HepG2 (cell line): ENCODE measurements at regions not wholly inside any gene's neighbourhood (a gene's known extent, or its start where the extent isn't known, plus 50 kb on each side); places are given as distances from the start of the nearest gene placed in this dataset.

Experiments used
- HMGXB3 ChIP-seq: sonication (generic); formaldehyde crosslinking; IDR thresholded peaks from 2 replicates; pipeline ENCODE4 v1.4.0; 2020; ENCODE audit warnings: missing genetic modification reagents, borderline replicate concordance
- KLF13 ChIP-seq: sonication (generic); formaldehyde crosslinking; IDR thresholded peaks from 2 replicates; pipeline ENCODE4 v1.4.0; 2020; ENCODE audit warnings: mild to moderate bottlenecking, missing genetic modification reagents
- LCORL ChIP-seq, 2 experiments: fragments of 450-650 bp in 1 of 2; sonication (generic) in 1 of 2; formaldehyde crosslinking in 1 of 2; IDR thresholded peaks; 2 replicates each; pipeline versions ENCODE4 v1.5.0 to v1.6.1; 2017 to 2020; ENCODE audit warnings: antibody characterized with exemption in 1 of 2, missing genetic modification reagents in 1 of 2
- PPARG ChIP-seq: conservative IDR thresholded peaks from 2 replicates; pipeline ENCODE4 v1.6.1; 2016; ENCODE audit warnings: missing biosample characterization, missing genetic modification reagents
- PTBP1 ChIP-seq: fragments of 200-400 bp; formaldehyde crosslinking; IDR thresholded peaks from 2 replicates; pipeline ENCODE4 v1.6.1; 2018; ENCODE audit warnings: low read length, low read depth; ENCODE audit not compliant: poor library complexity, severe bottlenecking
- RBM22 ChIP-seq: fragments of 200-400 bp; formaldehyde crosslinking; optimal IDR thresholded peaks from 2 replicates; pipeline ENCODE3; 2017; ENCODE audit warnings: mild to moderate bottlenecking, low read length, moderate library complexity
- REL ChIP-seq: sonication (generic); formaldehyde crosslinking; conservative IDR thresholded peaks from 2 replicates; pipeline ENCODE4 v1.8.0; 2022; ENCODE audit warnings: mild to moderate bottlenecking, missing genetic modification reagents, moderate library complexity
- SNAI1 ChIP-seq: sonication (generic); formaldehyde crosslinking; IDR thresholded peaks from 2 replicates; pipeline ENCODE4 v1.5.0; 2020; ENCODE audit warnings: mild to moderate bottlenecking, missing genetic modification reagents, borderline replicate concordance
- TCF12 ChIP-seq, 2 experiments: fragments of 450-650 bp in 1 of 2; sonication (generic) in 1 of 2; formaldehyde crosslinking in 1 of 2; IDR thresholded peaks; 2 replicates each; pipeline versions ENCODE4 v1.6.1 to v1.8.0; 2017 to 2022; ENCODE audit warnings: antibody characterized with exemption in 1 of 2, mild to moderate bottlenecking in 1 of 2, missing genetic modification reagents in 1 of 2, moderate library complexity in 1 of 2
- ZMYM2 ChIP-seq: sonication (generic); formaldehyde crosslinking; IDR thresholded peaks from 2 replicates; pipeline ENCODE4 v1.8.0; 2022; ENCODE audit warnings: mild to moderate bottlenecking, missing genetic modification reagents
- ZNF136 ChIP-seq: sonication (generic); formaldehyde crosslinking; IDR thresholded peaks from 2 replicates; pipeline ENCODE4 v1.8.1; 2022; ENCODE audit warnings: low read depth, mild to moderate bottlenecking, moderate library complexity, missing genetic modification reagents
- ZNF224 ChIP-seq: sonication (generic); formaldehyde crosslinking; IDR thresholded peaks from 2 replicates; pipeline ENCODE4 v1.5.0; 2020; ENCODE audit warnings: mild to moderate bottlenecking, missing genetic modification reagents
- ZNF382 ChIP-seq: sonication (generic); formaldehyde crosslinking; IDR thresholded peaks from 2 replicates; pipeline ENCODE4 v1.5.0; 2020; ENCODE audit warnings: missing genetic modification reagents, mild to moderate bottlenecking, borderline replicate concordance
- ZNF460 ChIP-seq: sonication (generic); formaldehyde crosslinking; IDR thresholded peaks from 2 replicates; pipeline ENCODE4 v1.5.1; 2020; ENCODE audit warnings: missing genetic modification reagents, mild to moderate bottlenecking, borderline replicate concordance
- TF ChIP-seq, protein P1 (sequence below): sonication (generic); formaldehyde crosslinking; IDR thresholded peaks from 2 replicates; pipeline ENCODE4 v1.4.0; 2020; ENCODE audit warnings: mild to moderate bottlenecking, missing genetic modification reagents
- TF ChIP-seq, protein P2 (sequence below): sonication (generic); formaldehyde crosslinking; IDR thresholded peaks from 2 replicates; pipeline ENCODE4 v1.9.0; 2022; ENCODE audit warnings: low read depth, missing genetic modification reagents
- TF ChIP-seq, protein P3 (sequence below): IDR thresholded peaks from 2 replicates; pipeline ENCODE4 v1.6.1; 2016; ENCODE audit warnings: mild to moderate bottlenecking
- TF ChIP-seq, protein P4 (sequence below): IDR thresholded peaks from 2 replicates; pipeline ENCODE4 v1.6.1; 2016; ENCODE audit warnings: missing compliant biosample characterization, missing genetic modification reagents, borderline replicate concordance
- TF ChIP-seq, protein P5 (sequence below): sonication (generic); formaldehyde crosslinking; IDR thresholded peaks from 2 replicates; pipeline ENCODE4 v1.9.0; 2021; ENCODE audit warnings: missing genetic modification reagents, mild to moderate bottlenecking, borderline replicate concordance

GRCh38 chr12:46664761-46665287 lies 161.0 kb downstream of the SLC38A4 start (continued):
- TF ChIP-seq LCORL (IDR thresholded peaks at IDR 0.05) (no peak), LCORL (CRISPR knock-in tag; IDR thresholded peaks at IDR 0.05) (0 out of 2 replicates have a peak, but pooled peaks have one; percentile 26), REL (CRISPR knock-in tag) (no peak), TCF12 (IDR thresholded peaks at IDR 0.05) (no peak), TCF12 (CRISPR knock-in tag; IDR thresholded peaks at IDR 0.05) (no peak), RBM22 (no peak), ZNF460 (CRISPR knock-in tag) (no peak), HMGXB3 (CRISPR knock-in tag) (0 out of 2 replicates have a peak, but pooled peaks have one; percentile 32), PTBP1 (no peak), KLF13 (CRISPR knock-in tag) (no peak), SNAI1 (CRISPR knock-in tag) (no peak), ZMYM2 (no peak), ZNF224 (no peak), PPARG (CRISPR knock-in tag) (peak; percentile 39; the same call in 1 of the 2 replicates), ZNF382 (CRISPR knock-in tag) (no peak), ZNF136 (CRISPR knock-in tag) (no peak)
- TF ChIP-seq, protein P1, sequence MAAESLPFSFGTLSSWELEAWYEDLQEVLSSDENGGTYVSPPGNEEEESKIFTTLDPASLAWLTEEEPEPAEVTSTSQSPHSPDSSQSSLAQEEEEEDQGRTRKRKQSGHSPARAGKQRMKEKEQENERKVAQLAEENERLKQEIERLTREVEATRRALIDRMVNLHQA (CRISPR knock-in tag): no peak
- TF ChIP-seq, protein P2, sequence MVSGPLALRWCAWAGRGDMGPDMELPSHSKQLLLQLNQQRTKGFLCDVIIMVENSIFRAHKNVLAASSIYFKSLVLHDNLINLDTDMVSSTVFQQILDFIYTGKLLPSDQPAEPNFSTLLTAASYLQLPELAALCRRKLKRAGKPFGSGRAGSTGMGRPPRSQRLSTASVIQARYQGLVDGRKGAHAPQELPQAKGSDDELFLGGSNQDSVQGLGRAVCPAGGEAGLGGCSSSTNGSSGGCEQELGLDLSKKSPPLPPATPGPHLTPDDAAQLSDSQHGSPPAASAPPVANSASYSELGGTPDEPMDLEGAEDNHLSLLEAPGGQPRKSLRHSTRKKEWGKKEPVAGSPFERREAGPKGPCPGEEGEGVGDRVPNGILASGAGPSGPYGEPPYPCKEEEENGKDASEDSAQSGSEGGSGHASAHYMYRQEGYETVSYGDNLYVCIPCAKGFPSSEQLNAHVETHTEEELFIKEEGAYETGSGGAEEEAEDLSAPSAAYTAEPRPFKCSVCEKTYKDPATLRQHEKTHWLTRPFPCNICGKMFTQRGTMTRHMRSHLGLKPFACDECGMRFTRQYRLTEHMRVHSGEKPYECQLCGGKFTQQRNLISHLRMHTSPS (CRISPR knock-in tag): no peak
- TF ChIP-seq, protein P3, sequence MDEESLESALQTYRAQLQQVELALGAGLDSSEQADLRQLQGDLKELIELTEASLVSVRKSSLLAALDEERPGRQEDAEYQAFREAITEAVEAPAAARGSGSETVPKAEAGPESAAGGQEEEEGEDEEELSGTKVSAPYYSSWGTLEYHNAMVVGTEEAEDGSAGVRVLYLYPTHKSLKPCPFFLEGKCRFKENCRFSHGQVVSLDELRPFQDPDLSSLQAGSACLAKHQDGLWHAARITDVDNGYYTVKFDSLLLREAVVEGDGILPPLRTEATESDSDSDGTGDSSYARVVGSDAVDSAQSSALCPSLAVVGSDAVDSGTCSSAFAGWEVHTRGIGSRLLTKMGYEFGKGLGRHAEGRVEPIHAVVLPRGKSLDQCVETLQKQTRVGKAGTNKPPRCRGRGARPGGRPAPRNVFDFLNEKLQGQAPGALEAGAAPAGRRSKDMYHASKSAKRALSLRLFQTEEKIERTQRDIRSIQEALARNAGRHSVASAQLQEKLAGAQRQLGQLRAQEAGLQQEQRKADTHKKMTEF (CRISPR knock-in tag): peak; percentile 66; the same call in 1 of the 2 replicates
- TF ChIP-seq, protein P4, sequence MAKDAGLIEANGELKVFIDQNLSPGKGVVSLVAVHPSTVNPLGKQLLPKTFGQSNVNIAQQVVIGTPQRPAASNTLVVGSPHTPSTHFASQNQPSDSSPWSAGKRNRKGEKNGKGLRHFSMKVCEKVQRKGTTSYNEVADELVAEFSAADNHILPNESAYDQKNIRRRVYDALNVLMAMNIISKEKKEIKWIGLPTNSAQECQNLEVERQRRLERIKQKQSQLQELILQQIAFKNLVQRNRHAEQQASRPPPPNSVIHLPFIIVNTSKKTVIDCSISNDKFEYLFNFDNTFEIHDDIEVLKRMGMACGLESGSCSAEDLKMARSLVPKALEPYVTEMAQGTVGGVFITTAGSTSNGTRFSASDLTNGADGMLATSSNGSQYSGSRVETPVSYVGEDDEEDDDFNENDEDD (CRISPR knock-in tag): no peak
- TF ChIP-seq, protein P5, sequence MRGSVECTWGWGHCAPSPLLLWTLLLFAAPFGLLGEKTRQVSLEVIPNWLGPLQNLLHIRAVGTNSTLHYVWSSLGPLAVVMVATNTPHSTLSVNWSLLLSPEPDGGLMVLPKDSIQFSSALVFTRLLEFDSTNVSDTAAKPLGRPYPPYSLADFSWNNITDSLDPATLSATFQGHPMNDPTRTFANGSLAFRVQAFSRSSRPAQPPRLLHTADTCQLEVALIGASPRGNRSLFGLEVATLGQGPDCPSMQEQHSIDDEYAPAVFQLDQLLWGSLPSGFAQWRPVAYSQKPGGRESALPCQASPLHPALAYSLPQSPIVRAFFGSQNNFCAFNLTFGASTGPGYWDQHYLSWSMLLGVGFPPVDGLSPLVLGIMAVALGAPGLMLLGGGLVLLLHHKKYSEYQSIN (CRISPR knock-in tag): no peak
